Transverse colon (tissue), 4 donors: ENCODE measurements at regions not wholly inside any gene's neighbourhood (a gene's known extent, or its start where the extent isn't known, plus 50 kb on each side); places are given as distances from the start of the nearest gene placed in this dataset.

Source experiments
- DNase-seq: peaks from one replicate; pipeline ENCODE4 v3.0.0-alpha.2; 2019
- H3K27ac ChIP-seq, 4 donors: fragments of 200-600 bp; sonication (generic); 2 replicates each; pipeline ENCODE4 v1.5.1; 2016 to 2018; ENCODE audit warnings: inconsistent platforms in 4 of 4
- H3K27me3 ChIP-seq: fragments of 200-600 bp; sonication (generic); 2 replicates; pipeline ENCODE4 v1.5.1; 2017; ENCODE audit warnings: inconsistent platforms
- H3K36me3 ChIP-seq, 4 donors: fragments of 200-600 bp; sonication (generic); 2 replicates each; pipeline ENCODE4 v1.5.1; 2017 to 2019; ENCODE audit warnings: inconsistent platforms in 4 of 4
- H3K4me1 ChIP-seq, 4 donors: fragments of 200-600 bp; sonication (generic); 2 replicates each; pipeline ENCODE4 v1.5.1; 2017 to 2020; ENCODE audit warnings: inconsistent platforms in 4 of 4
- H3K4me3 ChIP-seq, 4 donors: fragments of 200-600 bp; sonication (generic); 1 replicate in 1 of 4; 2 replicates in 3 of 4; pipeline versions ENCODE4 v1.5.1 to v1.6.1; 2017 to 2019; ENCODE audit warnings: inconsistent platforms in 4 of 4
- H3K9me3 ChIP-seq, 2 donors: fragments of 200-600 bp; sonication (generic); 2 replicates each; pipeline ENCODE4 v1.5.1; 2017 to 2019; ENCODE audit warnings: inconsistent platforms in 2 of 2
- CTCF ChIP-seq, 5 experiments: fragments of 200-600 bp in 3 of 5; fragments of 450-650 bp in 2 of 5; sonication (generic) in 3 of 5; IDR thresholded peaks; 1 replicate in 2 of 5; 2 replicates in 3 of 5; pipeline ENCODE4 v1.5.1; 2016 to 2017; ENCODE audit warnings: antibody characterized with exemption in 5 of 5, inconsistent platforms in 3 of 5, mild to moderate bottlenecking in 2 of 5, moderate library complexity in 1 of 5
- EP300 ChIP-seq: sonication (generic); formaldehyde crosslinking; IDR thresholded peaks from one replicate; pipeline ENCODE4 v1.6.1; 2017; ENCODE audit warnings: antibody characterized with exemption, low read depth
- POLR2A ChIP-seq: fragments of 450-650 bp; IDR thresholded peaks from one replicate; pipeline ENCODE4 v1.6.1; 2016; ENCODE audit warnings: antibody characterized with exemption, mild to moderate bottlenecking, moderate library complexity
- POLR2AphosphoS5 ChIP-seq, 3 donors: sonication (generic); formaldehyde crosslinking; IDR thresholded peaks; one replicate each; pipeline ENCODE4 v1.6.1; 2016; ENCODE audit warnings: antibody characterized with exemption in 3 of 3
- WGBS, 2 donors: methylation state at CpG; one replicate each; pipeline ENCODE4 v1.1.5; 2018; ENCODE audit warnings: low coverage in 1 of 2; 5-methylcytosine and 5-hydroxymethylcytosine counted together
- in situ Hi-C, 4 donors: fragments of 200-750 bp; cut with MboI; loops; one replicate each; pipeline versions ENCODE4 v1.15.0 to v1.15.1; 2017; ENCODE audit warnings: low sequenced_read_pairs in 3 of 4, low pct_ligation_motif_present in 1 of 4, low pct_unique_long_range_greater_than_20kb in 1 of 4
- intact Hi-C: fragments of 100-400 bp; cut with DNase I; formaldehyde crosslinking; loops from one replicate; pipeline ENCODE4 v1.15.1; 2023; ENCODE audit warnings: low total_unique reads

- intact Hi-C loops (loop anchor here (10.0 kb wide), 1 partner anchor 97 kb away; no protein-coding TSS in a partner anchor), in situ Hi-C loops (no loop called here)
- H3K36me3 ChIP-seq = no peaks in the 10 kb centered on the region
These were observed 177.1 kb upstream of the SPRY4 start for GRCh38 chr5:142501890-142502289.

DNA sequence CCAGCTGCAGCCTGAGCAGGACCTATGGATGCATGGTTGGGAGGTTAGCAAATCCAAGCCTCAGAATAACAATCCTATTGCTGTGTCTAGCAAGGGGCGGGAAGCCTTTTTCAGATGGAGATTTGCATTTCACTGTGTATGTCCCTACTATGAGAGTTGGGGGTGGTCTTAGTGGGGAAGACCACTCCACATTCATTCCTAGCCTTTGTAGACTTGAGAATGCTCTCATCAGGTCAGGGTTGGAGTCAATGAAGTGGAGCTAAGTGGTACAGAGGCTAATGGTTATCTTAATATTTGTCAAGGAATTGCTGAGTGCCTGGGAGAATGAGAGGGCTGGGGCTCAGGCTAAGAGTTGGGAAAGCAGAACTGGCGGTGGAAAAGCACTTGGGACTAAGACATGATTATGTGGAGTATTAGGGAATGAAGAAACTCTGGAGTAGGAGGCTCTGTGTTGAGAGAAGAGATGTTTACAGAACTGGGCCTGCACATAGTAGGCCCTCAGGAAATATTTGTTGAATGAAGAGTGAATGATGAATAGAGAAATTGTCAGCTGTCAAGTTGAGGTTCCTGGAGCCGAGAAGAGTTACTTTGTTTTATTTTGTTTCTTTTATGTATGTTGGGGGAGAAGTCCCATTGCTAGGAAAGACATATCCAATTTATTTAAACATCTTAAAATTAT is 175.5 kb upstream of the SPRY4 start:
- Histone ChIP-seq H3K27ac (no peak overlapping the region), H3K36me3 (no peaks in the 10 kb centered on the region), H3K4me3 (no peak overlapping the region), H3K27me3 (no peaks in the 10 kb centered on the region), H3K9me3 (no peaks in the 10 kb centered on the region), H3K4me1 (peaks cover 0 to 7% (median 0%) of the 10 kb centered on the region in 4 donors)
- in situ Hi-C loops = no loop called here
- intact Hi-C loops = loop anchor here (10.0 kb wide), 1 partner anchor 96 kb away; no protein-coding TSS in a partner anchor
- TF ChIP-seq CTCF (IDR thresholded peaks at IDR 0.05) = no peak
- no peak for TF ChIP-seq EP300
- no peak for TF ChIP-seq POLR2A
- no peak for TF ChIP-seq POLR2AphosphoS5 (IDR thresholded peaks at IDR 0.05)
- WGBS, 2 donors = 81 to 82% methylated on average over 1 to 3 of the region's 3 CpGs
- no peak for DNase-seq

More at GRCh38 chr5:142501890-142502289, 177.1 kb upstream of the SPRY4 start:
- no peaks in the 10 kb centered on the region for H3K9me3 ChIP-seq
- no peak overlapping the region for H3K27ac ChIP-seq
- no peak for DNase-seq
- H3K27me3 ChIP-seq = no peaks in the 10 kb centered on the region
- WGBS, 2 donors = 82 to 100% methylated on average over 1 to 3 of the region's 3 CpGs
- TF ChIP-seq POLR2AphosphoS5 (IDR thresholded peaks at IDR 0.05) = no peak
- no peak for TF ChIP-seq CTCF (IDR thresholded peaks at IDR 0.05)
- TF ChIP-seq POLR2A = no peak
- TF ChIP-seq EP300 = no peak
- peaks cover 0 to 7% (median 0%) of the 10 kb centered on the region in 4 donors for H3K4me1 ChIP-seq
- H3K4me3 ChIP-seq = no peak overlapping the region

DNA sequence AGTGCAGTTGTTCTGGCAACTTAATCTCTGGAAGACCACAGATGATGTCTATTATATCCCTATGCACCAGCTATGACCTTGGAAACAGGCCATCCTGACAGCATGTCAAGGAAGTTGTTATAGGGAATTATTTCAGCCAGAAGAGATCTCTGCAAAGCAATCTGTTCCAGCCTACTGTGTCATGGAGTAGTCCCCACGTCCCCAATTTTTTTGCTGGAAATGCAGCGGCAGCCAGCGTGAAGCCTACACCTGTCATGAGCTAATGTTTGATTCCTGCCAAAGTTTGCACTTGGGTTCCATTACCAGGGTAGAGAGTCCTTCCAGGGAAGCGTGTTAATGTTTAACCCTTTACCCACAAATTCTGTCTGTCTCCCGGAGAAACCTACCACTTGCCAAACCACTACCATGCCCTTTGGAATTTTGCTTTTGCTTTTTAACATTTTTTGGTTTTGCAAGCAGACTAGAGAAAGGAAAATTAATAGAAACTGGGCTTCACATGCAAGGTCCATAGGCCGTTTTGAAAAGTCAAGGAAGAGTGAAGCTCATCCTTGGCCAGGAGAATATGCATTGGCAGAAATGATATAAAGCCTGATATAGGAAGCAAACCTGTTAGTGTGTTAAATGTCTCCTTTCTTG is 174.9 kb upstream of the SPRY4 start:
- no peaks in the 10 kb centered on the region for H3K27me3 ChIP-seq
- no peaks in the 10 kb centered on the region for H3K9me3 ChIP-seq
- in situ Hi-C loops (no loop called here), intact Hi-C loops (loop anchor here (10.0 kb wide), 1 partner anchor 95 kb away; no protein-coding TSS in a partner anchor)
- peaks cover 0 to 7% (median 0%) of the 10 kb centered on the region in 4 donors for H3K4me1 ChIP-seq
- 48 to 71% methylated on average over 5 to 6 of the region's 6 CpGs for WGBS, 2 donors
- H3K4me3 ChIP-seq = no peak overlapping the region
- H3K27ac ChIP-seq = no peak overlapping the region
- DNase-seq = no peak
- TF ChIP-seq CTCF (IDR thresholded peaks at IDR 0.05) (no peak), POLR2A (no peak), POLR2AphosphoS5 (IDR thresholded peaks at IDR 0.05) (no peak), EP300 (no peak)
- H3K36me3 ChIP-seq = no peaks in the 10 kb centered on the region

DNA sequence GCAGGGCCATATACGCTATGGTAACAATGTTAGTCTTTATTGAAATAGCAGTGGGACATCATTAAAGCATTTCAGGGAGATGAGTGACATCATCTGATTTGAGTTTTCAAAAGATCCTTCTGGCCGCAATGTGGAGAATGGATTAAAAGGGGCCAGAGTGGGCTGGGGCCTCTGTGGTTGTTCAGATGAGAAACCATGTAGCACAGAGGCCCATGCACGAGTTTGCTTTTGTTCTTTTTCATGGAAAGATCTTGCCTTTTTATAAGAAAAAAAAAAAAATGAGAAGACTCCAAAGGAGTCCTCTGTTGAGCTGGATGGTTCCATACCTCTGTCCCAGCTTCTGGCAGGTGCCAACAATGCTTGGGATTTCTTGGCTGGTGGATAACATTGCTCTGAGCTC is 173.5 kb upstream of the SPRY4 start:
- Histone ChIP-seq H3K9me3 (no peaks in the 10 kb centered on the region), H3K27me3 (no peaks in the 10 kb centered on the region), H3K27ac (no peak overlapping the region), H3K4me1 (peaks cover 0 to 7% (median 0%) of the 10 kb centered on the region in 4 donors), H3K36me3 (no peaks in the 10 kb centered on the region), H3K4me3 (no peak overlapping the region)
- no peak for DNase-seq
- no peak for TF ChIP-seq POLR2A
- no peak for TF ChIP-seq POLR2AphosphoS5 (IDR thresholded peaks at IDR 0.05)
- TF ChIP-seq CTCF (IDR thresholded peaks at IDR 0.05) = no peak
- no peak for TF ChIP-seq EP300
- intact Hi-C loops = no loop called here
- 86 to 91% methylated on average over 3 of the region's 3 CpGs for WGBS, 2 donors
- in situ Hi-C loops = no loop called here
